ENCODE measurements at regions not wholly inside any gene's neighbourhood (a gene's known extent, or its start where the extent isn't known, plus 50 kb on each side); places are given as distances from the start of the nearest gene placed in this dataset.

- TF ChIP-seq CTCF (IDR thresholded peaks at IDR 0.05): no peak
- TF ChIP-seq JUND (IDR thresholded peaks at IDR 0.05): no peak
- TF ChIP-seq, protein P1, sequence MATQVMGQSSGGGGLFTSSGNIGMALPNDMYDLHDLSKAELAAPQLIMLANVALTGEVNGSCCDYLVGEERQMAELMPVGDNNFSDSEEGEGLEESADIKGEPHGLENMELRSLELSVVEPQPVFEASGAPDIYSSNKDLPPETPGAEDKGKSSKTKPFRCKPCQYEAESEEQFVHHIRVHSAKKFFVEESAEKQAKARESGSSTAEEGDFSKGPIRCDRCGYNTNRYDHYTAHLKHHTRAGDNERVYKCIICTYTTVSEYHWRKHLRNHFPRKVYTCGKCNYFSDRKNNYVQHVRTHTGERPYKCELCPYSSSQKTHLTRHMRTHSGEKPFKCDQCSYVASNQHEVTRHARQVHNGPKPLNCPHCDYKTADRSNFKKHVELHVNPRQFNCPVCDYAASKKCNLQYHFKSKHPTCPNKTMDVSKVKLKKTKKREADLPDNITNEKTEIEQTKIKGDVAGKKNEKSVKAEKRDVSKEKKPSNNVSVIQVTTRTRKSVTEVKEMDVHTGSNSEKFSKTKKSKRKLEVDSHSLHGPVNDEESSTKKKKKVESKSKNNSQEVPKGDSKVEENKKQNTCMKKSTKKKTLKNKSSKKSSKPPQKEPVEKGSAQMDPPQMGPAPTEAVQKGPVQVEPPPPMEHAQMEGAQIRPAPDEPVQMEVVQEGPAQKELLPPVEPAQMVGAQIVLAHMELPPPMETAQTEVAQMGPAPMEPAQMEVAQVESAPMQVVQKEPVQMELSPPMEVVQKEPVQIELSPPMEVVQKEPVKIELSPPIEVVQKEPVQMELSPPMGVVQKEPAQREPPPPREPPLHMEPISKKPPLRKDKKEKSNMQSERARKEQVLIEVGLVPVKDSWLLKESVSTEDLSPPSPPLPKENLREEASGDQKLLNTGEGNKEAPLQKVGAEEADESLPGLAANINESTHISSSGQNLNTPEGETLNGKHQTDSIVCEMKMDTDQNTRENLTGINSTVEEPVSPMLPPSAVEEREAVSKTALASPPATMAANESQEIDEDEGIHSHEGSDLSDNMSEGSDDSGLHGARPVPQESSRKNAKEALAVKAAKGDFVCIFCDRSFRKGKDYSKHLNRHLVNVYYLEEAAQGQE (IDR thresholded peaks at IDR 0.05; ENCODE audit: low read depth, low read length): no peak
- TF ChIP-seq RCOR1 (IDR thresholded peaks at IDR 0.05; ENCODE audit: low read length): no peak
- TF ChIP-seq SIN3A (IDR thresholded peaks at IDR 0.05; ENCODE audit: borderline replicate concordance, low read depth, low read length): no peak
- no peak for TF ChIP-seq USF2 (IDR thresholded peaks at IDR 0.05; ENCODE audit: borderline replicate concordance, low read depth, low read length)
Observed at GRCh38 chr2:2729246-2729645, 398.2 kb upstream of the MYT1L start.
